A673 (cell line): ENCODE measurements at regions not wholly inside any gene's neighbourhood (a gene's known extent, or its start where the extent isn't known, plus 50 kb on each side); places are given as distances from the start of the nearest gene placed in this dataset.
"Not testable (repeated sequence)": the region's sequence is repeated elsewhere in the genome, so short reads cannot be mapped to it uniquely, and the experiment has no call there.

Source experiments
- BruUV-seq: library from RNA; stranded (reverse); fragments of 400-500 nt; replicated peaks from 2 replicates; lab custom pipeline; 2021; lab: Mats Ljungman, UMichigan
- CTCF ChIA-PET: fragments of 300-600 bp; sonication (Branson Sonifier 250); formaldehyde crosslinking; loops from one replicate; lab custom pipeline; 2022; ENCODE audit warnings: antibody characterized with exemption; lab: Charles Lee
- POLR2A ChIA-PET: fragments of 300-600 bp; sonication (Branson Sonifier 250); formaldehyde crosslinking; loops from one replicate; lab custom pipeline; 2022; ENCODE audit warnings: antibody characterized with exemption; ENCODE audit not compliant: low non-redundant PET; lab: Charles Lee
- DNase-seq: peaks from one replicate; pipeline ENCODE4 v3.0.0-alpha.2; 2015; ENCODE audit warnings: low spot score
- H3K27ac ChIP-seq: fragments of 200-600 bp; sonication (generic); 2 replicates; pipeline ENCODE4 v1.5.1; 2016; ENCODE audit warnings: mixed run types, low read depth, mild to moderate bottlenecking, mixed read lengths, antibody characterized with exemption, low read length; ENCODE audit not compliant: poor library complexity, severe bottlenecking
- H3K27me3 ChIP-seq: fragments of 200-600 bp; sonication (generic); replicated peaks from 2 replicates; pipeline ENCODE4 v1.6.1; 2017; ENCODE audit warnings: mixed run types, low read depth, mild to moderate bottlenecking, mixed read lengths, antibody characterized with exemption, low read length; ENCODE audit not compliant: insufficient read depth, poor library complexity
- H3K36me3 ChIP-seq: fragments of 200-600 bp; sonication (generic); 2 replicates; pipeline ENCODE4 v1.6.1; 2016; ENCODE audit warnings: mixed run types, mild to moderate bottlenecking, mixed read lengths, antibody characterized with exemption, low read length; ENCODE audit not compliant: insufficient read depth, poor library complexity, severe bottlenecking
- H3K4me1 ChIP-seq: fragments of 200-600 bp; sonication (generic); 2 replicates; pipeline ENCODE4 v1.6.1; 2017; ENCODE audit warnings: mixed run types, mild to moderate bottlenecking, mixed read lengths, antibody characterized with exemption, low read length; ENCODE audit not compliant: insufficient read depth, poor library complexity, severe bottlenecking
- H3K4me3 ChIP-seq: fragments of 200-600 bp; sonication (generic); 2 replicates; pipeline ENCODE4 v1.5.1; 2016; ENCODE audit warnings: low read depth, mixed run types, mild to moderate bottlenecking, mixed read lengths, low read length; ENCODE audit not compliant: poor library complexity, severe bottlenecking
- H3K9me3 ChIP-seq: fragments of 200-600 bp; sonication (generic); 2 replicates; pipeline ENCODE4 v1.6.1; 2016; ENCODE audit warnings: mixed run types, low read depth, mild to moderate bottlenecking, mixed read lengths, antibody characterized with exemption, low read length; ENCODE audit not compliant: poor library complexity, severe bottlenecking
- CTCF ChIP-seq: fragments of 300-800, 200-600 bp; sonication (generic); conservative IDR thresholded peaks from 2 replicates; pipeline ENCODE4 v1.5.1; 2017; ENCODE audit warnings: low read depth, mild to moderate bottlenecking, antibody characterized with exemption, low read length, moderate library complexity, mixed read lengths
- EZH2 ChIP-seq: fragments of 200-600 bp; sonication (generic); IDR thresholded peaks from 2 replicates; pipeline ENCODE4 v1.6.1; 2017; ENCODE audit warnings: borderline replicate concordance, low read depth, mild to moderate bottlenecking, mixed read lengths, antibody characterized with exemption, low read length; ENCODE audit not compliant: poor library complexity, severe bottlenecking
- intact Hi-C: fragments of 100-400 bp; cut with micrococcal nuclease; formaldehyde crosslinking; loops from one replicate; pipeline ENCODE4 v1.10.0; 2022; ENCODE audit not compliant: unreplicated experiment

DNA sequence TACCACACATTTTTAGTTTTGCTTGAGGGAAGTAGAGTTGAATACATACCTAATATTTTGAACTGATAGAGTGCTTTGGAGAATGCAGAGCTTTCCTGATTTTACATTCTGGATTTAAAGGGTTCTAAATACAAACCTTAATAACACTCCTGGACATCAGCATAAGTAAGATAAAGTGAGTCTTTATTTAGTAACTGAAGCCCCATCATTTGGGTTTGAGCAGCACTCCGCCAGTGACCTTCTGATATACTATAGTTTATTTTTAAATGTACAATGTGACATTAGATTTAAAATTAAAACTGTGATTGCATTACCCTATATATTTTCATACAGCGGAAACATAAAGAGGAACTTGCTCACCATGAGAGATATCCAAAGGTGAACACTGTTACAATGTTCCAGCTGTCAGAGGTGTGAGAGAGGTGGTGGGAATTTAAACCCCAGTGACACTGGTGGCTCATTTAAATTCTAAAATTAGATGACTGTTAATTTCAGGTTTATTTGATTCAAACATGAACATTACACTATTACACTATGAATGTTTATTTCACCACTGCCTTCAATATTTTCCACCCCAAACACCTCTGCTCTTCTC, 203.0 kb upstream of the PCSK5 start:
- POLR2A ChIA-PET = no interaction called here
- intact Hi-C loops = no loop called here
- CTCF ChIA-PET = no interaction called here

GRCh38 chr9:75690551-75690950, 199.9 kb upstream of the PCSK5 start:
- BruUV-seq, intact Hi-C loops: not testable (repeated sequence)

More for the DNA sequence above, 203.0 kb upstream of the PCSK5 start:
- Histone ChIP-seq H3K27ac (no peak overlapping the region), H3K4me3 (no peak overlapping the region), H3K9me3 (no peaks in the 10 kb centered on the region), H3K36me3 (no peaks in the 10 kb centered on the region), H3K4me1 (no peaks in the 10 kb centered on the region), H3K27me3 (no peaks in the 10 kb centered on the region)
- no TSS peak for BruUV-seq
- TF ChIP-seq EZH2 (no peak), CTCF (no peak)
- DNase-seq = no peak

DNA sequence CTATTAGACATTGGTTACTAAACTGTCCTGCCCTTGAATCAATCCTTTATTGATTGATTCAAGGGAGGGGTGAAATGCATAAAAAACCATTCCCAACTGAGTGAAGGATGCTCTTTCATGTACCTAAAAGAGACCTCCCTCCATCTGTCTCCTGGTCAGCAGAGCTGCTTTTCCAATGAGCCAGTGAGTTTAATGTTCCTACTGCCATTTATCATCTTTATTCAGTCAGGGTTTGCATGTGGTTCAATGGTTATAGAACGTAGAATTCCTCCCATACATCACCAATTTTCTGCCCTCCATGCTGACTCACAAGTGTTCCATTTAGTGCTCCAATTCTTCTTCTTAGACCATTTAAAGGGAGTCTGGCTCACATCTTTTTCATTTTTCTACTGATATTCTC, 199.1 kb upstream of the PCSK5 start:
- POLR2A ChIA-PET = no interaction called here
- no peak for DNase-seq
- BruUV-seq = no TSS peak
- Histone ChIP-seq H3K4me1 (no peaks in the 10 kb centered on the region), H3K27ac (no peak overlapping the region), H3K36me3 (no peaks in the 10 kb centered on the region), H3K9me3 (no peaks in the 10 kb centered on the region), H3K27me3 (no peaks in the 10 kb centered on the region), H3K4me3 (no peak overlapping the region)
- TF ChIP-seq CTCF (no peak), EZH2 (no peak)
- CTCF ChIA-PET = no interaction called here
- intact Hi-C loops = no loop called here

More at GRCh38 chr9:75690551-75690950, 199.9 kb upstream of the PCSK5 start:
- H3K9me3 ChIP-seq, H3K27me3 ChIP-seq, POLR2A ChIA-PET, CTCF ChIA-PET, H3K36me3 ChIP-seq, H3K4me3 ChIP-seq, H3K4me1 ChIP-seq, H3K27ac ChIP-seq, DNase-seq: not testable (repeated sequence)

DNA sequence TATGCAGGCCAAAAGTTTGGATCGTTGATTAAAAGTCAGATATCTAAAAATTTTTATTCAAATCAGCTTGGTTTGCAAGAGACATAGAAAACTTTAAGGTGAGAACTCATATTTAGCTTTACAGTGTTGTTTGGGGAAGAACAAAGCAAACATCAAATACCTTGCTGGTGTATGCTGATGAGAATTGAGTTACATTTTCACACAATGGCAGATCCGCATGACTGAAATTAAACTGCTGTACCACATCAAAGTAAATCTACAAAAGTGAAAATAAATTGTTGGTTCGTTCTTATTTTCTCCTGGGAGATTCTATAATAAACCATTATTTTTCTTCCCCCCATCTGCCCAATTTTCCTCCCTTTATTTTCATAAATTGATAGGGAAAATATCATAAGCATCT, 198.2 kb upstream of the PCSK5 start:
- no peaks in the 10 kb centered on the region for H3K9me3 ChIP-seq
- H3K4me1 ChIP-seq = no peaks in the 10 kb centered on the region
- H3K4me3 ChIP-seq = no peak overlapping the region
- H3K36me3 ChIP-seq = no peaks in the 10 kb centered on the region
- H3K27me3 ChIP-seq = no peaks in the 10 kb centered on the region
- no peak for TF ChIP-seq EZH2
- no peak for TF ChIP-seq CTCF
- intact Hi-C loops = no loop called here
- POLR2A ChIA-PET = no interaction called here
- no peak overlapping the region for H3K27ac ChIP-seq
- BruUV-seq = no TSS peak
- CTCF ChIA-PET = interaction anchor here (0.5 kb wide), 1 partner anchor 447 kb away, joined by 3 read pairs; no protein-coding TSS in a partner anchor
- DNase-seq = no peak
